Activated CD4-positive, alpha-beta T cell treated with anti-CD3 and anti-CD28 coated beads for 48 hours (primary cell): ENCODE measurements at regions not wholly inside any gene's neighbourhood (a gene's known extent, or its start where the extent isn't known, plus 50 kb on each side); places are given as distances from the start of the nearest gene placed in this dataset.

Source experiments
- DNase-seq: peaks from one replicate; pipeline ENCODE4 v3.0.0-alpha.2; 2020

DNA sequence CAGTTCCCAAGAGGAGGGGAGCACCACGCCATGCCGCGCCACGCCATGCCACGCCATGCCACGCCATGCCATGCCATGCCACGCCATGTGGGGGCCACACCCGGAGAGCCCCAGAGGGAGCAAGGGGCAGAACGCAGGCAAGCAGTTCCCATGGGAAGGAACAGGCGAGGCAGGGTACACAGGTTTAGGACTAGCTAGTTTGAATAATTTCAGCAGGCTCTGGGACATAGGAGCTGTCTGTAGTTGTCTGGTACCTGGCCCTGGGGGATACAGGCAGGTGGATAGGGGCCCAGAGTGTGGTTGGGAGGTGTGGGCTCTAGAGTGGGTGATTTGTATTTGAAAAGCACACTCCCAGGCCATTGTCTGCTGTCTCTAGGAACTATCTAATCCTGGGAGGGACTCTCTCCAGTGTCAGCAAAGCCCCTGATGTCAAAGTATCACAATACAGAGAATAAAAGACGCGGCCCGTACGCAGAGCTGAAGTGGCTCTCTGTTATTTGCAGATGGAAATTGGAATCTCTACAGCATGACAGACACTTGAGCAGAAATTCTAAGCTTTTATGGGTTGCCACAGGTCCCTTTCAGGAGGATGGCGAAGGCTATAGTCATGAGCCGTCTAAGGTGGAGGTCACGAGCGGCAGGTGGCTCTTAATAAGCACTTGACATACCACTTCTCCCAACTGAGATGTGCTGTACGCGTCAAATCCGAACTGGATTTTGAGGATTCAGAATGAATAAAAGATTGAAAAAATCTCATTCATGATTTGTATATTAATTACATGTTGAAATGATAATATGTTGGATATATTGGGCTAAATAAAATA is 220.8 kb upstream of the TNRC6C start:
- no peak for DNase-seq

DNA sequence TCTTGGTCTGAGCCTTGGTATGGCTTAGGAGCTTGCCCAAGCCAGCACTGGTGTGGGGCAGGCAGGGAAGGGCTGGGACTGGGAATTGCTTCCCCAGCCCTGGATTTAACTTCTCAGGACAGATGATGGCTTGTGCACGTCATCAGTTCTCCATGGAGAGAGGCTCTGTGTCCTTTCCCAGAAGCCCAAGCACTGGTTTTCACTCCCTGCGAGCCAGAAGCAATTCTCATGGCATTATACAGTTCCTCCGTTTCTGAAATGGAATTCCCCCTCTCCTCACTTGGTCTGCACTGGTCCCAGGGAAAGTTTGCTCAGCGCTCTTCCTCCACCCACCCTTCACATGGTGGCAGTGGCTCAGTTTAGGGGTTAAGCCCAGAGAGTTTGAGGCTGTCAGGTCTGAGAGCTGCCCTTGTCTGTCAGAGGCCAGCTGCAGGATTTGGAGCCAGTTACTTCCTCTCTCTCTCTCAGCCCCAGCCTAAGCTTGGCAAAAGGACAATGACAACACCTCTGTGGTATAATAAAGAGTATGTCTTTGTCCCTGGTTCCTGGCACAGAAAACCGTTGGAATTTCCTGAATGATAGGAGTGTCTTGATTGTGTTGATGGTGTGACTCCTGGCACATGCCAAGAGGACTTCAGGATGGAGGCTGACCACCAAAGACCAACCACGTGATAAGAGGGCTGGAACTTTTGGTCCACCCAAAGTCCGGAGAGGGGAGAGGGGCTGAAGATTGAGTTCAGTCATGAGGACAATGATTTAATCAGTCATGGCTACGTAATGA is 219.6 kb upstream of the TNRC6C start:
- DNase-seq = no peak

DNA sequence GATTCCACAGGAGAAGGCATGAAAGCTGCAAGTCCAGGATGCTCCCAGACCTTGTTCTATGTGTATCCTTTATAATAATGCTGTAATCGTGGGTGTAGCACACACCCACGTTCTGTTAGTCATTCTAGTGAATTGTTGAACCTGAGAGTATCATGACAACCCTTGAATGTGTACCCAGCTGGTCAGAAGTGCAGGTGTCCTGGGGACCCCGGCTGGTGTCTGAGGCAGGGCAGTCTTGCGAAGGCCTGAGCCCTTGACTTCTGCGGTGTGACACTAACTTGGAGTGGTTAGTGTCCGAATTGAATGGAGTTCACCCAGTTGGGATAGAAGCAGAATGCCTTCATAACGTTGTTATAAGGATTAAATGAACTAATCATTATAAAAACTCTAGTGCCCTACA is 218.0 kb upstream of the TNRC6C start:
- no peak for DNase-seq

DNA sequence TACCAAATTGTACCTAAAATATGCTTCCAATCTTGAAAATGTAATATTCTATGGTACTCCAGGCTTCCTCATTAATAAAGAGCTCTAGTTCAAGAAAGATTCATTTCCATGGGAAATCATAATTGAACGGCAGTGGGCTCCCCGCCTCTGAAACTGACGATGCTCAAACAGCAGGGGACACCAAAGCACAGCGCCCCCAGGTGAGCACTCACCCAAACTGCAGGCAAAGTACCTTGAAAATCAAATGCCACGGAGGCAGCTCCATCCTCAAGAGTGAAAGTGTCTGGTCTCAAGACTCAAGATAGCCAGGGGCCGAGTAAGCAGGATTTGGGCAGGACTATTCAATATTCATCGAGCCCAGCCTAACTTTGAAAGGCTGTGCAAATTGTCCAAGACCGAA is 217.4 kb upstream of the TNRC6C start:
- peak; percentile 56 for DNase-seq

DNA sequence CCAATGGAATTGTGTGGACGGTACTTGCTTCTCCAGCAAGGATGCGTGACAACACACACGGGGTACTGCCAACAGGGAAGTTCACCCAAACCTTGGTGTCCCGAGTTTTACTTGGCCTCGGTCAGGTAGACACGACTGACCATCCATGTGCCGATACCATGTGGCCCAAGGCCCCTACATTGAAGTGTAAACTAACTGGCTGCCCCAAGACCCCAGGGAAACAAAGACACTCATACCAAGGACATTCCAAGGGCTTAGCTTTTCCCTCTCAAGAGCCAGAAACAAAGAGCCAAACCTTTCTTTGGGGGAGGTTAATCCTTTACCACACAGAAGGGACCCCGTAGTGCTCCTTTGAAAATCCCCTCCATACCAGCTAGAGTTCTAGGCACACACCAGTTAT is 215.9 kb upstream of the TNRC6C start:
- DNase-seq = no peak

DNA sequence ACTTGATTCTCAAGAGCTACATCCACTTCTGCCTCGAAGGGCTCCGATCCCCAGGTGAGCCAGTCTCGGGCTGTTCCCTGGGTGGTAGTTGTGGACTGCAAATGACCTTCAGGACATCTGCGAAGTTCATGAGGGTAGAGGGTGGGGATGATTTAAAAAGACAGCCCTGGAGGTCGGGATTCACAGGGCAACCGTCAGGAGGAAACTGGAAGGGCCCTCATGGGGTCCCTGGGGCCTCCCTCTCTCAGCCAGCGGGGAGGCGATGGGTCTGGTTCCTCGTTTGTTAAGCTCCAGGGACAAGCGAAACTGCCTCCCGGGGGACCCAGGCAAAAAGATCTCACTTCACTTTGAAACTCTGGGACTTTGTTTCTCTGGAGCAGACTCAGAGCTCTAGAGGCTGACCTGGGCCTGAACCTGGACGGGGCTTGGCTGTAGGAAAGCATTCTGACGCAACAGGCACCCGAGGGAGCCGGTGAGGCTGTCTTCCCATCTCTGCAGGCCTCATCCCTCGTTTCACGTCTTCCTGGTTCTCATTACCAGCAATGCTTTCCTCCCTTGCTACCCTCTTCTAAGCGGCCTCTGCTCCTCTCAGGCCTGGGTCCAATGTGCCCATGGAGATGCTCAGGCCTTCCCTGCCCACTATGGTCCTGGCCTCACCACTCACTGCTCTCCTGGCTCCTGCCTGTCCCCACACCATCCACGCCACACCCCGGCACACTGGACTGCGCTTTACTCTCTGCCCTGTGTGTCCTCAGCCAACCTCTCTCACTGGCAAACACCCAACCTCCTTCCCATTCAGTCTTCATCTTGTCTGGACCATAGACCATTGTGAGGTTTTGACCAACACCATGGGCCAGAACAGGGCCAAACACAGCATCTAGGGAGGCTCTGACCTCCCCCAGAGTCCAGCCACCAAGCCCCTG is 214.2 kb upstream of the TNRC6C start:
- no peak for DNase-seq

DNA sequence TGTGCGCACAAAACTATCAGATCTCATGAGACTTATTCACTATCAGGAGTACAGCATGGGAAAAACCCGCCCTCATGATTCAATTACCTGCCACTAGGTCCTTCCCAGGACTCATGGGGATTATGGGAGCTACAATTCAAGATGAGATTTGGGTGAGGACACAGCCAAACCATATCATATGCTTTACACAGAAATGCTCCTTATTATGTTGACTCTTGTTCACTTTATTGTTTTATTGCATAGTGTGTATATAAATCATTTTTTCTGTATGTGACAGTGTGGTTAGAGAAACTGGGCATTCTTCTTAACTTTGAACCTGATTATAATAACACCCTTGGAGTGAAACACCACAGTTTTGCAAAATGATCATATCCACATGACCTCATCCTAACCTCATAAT is 212.8 kb upstream of the TNRC6C start:
- DNase-seq = no peak

DNA sequence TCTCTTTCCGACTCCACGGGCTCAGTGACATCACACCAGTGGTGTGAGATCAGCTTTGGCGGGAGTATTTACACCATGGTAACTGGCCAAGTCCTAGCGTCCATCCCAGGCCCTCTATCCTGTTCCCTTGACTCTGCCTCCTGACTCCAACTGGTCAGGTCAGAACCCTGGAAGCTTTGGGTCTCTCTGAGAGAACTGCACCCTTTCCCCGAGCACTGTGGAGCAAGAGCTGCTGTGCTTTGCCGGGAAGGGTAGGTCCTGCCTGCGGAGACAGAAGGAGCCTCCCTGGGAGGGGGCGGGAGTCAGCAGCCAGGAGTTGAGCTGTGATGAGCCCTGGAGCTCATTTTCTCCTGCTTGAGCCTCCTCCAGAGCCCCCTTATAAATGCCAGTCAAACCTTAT is 212.1 kb upstream of the TNRC6C start:
- DNase-seq = no peak

DNA sequence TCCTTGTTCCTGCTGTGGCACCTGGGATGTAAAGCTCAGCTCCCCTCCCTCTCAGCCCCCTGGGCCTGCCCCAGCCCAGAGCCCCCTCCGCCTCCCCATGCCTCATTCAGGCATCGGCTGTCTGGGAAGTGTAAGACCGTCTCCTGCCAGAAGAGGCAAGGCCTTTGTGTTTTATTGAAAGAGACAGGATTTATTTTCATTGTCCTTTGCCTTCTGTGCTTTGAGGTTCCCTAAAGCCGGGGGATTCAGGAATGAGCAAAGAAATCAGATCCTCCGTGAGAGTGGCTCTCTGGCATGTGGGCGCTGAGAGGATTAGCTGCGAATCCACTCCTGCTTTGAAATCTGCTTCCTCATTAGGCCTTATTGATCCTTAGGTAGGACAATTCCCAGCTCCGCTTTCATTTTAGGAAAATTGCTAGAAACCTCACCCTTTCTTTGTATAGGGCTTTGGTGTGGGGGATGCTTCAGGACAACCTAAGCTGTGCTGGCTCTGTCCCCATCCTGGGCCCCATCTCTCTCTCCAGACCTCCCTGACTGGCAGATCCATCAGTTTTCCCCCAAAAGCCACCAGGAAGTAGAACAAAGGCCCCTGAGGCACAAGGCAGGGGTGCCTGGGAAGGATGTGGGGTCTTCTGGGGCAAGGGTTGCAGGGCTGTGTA is 211.5 kb upstream of the TNRC6C start:
- no peak for DNase-seq

DNA sequence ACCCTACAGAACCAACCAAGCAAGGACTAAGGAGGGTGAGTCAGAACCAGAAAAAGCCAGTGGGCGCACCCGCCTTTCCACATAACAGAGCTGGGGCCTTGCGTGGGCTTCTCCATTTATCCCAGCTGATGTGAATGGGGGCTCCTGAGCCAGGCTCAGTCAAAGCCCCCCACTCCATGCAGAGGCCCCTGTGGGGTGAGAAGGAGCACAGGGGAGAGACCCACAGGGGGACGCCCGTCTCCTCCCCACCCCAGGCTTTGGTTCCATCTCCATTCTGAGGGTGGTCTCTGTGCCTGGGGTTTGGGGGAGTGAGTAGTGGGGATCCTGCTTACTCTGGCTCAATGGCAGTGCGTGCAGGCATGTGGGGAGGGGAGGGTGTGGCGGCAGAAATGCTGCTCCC is 210.1 kb upstream of the TNRC6C start:
- DNase-seq = no peak

DNA sequence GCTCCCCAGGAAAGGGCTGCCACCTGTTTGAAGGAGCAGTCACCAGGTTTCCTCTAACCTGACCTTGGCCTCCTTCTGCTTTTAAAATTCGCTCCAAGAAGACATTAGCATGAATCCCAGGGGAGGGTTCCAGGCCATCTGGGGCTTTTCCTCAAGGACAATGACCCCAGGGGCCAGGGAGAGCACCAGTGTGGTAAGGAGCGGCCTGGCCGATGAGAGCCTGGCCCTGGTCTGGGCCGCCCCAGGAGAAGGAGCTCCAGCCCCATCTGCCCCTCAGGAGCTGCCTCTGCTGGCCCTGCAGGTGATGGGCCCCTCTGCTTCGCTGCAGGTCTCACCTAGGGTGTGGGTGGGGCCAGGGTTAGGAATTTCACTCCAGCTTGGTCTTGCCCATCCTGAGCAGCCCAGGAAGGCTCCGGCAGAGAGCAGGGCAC is 209.2 kb upstream of the TNRC6C start:
- no peak for DNase-seq

DNA sequence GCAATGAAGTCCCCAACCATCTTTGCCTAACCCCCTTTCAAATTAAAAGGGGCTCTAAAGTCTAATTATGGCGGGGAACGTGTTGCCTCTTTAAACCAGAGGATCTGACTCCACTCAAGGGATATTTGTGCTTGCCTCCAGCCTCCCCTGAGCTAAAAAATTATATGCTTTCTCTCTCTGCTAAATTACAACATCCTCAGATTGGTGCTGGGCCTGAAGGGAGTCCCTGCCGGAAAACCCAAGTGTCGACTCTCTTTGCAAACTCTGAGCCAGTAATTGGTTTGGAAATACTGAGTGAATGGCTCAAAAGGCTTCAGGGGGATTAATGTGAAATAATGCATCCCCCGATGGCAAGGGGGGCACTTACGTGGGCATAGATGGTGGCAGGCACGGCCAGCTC is 208.5 kb upstream of the TNRC6C start:
- DNase-seq = no peak

DNA sequence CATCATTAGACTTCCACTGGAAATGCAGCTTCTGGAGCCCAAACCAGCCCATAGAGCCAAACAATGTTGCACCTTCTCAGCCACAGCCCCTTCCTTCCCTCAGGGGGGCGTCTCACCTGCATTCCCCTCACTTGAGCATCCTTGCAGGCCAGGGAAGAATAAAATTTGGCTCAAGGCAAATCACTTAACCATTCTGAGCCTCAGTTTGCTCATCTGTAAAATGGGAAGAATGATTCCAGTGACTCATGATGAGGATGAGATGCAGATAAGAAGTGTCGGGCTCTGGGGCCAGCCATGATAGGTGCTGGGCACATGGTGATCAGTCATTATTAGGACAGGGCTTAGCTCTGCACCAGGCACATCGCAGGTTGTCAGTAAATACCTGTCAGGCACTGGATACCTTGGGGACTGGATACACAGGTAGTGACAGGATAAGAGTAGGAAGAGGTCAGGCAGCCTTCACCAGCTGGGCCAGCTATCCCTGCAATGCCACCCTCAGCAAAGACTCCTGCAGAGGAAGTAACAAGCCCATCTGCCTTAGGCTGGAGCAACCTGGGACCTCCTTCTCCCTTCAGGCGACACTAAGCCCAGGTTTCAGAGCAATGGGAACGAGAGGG is 208.0 kb upstream of the TNRC6C start:
- no peak for DNase-seq

DNA sequence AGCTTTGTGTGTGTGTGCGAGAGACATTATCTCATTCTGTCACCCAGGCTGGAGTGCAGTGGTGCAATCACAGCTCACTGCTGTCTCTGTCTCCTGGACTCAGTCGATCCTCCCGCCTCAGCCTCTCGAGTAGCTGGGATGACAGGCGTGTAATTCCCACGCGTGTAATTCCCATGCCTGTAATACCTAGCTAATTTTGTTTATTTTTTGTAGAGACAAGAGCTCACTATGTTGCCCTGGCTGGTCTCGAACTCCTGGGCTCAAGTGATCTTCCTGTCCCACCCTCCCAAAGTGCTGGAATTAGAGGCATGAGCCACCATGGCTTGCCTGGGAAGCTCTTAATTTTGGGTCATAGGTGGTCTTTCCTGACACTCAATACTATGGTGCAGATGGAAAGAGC is 205.3 kb upstream of the TNRC6C start:
- DNase-seq = no peak

DNA sequence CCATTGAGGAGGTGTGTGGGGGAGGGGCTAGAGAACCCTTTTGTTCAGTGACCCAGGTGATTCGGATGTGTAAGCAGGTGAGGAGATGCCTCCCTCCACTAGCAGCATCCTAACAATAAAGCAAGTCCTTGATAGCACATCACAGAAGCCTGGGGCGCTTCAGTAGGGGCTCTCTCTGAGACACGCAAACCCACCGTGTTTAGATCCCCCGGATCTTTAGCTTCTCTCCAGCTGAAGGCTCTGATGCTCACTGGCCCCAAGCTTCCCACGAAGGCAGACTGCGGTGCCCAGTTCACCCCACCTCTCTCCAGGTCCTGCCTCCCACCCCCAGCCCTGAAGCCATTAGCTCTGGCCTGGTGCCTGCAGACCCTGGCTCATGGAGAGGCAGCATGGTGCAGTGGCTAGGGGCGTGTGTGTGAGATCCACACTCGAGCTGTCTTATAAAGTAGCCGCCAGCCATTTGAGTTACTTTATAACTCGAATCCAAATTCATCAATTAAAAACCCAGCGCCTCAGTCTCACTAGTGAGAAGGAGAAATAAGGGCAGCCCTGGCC is 204.7 kb upstream of the TNRC6C start:
- no peak for DNase-seq

DNA sequence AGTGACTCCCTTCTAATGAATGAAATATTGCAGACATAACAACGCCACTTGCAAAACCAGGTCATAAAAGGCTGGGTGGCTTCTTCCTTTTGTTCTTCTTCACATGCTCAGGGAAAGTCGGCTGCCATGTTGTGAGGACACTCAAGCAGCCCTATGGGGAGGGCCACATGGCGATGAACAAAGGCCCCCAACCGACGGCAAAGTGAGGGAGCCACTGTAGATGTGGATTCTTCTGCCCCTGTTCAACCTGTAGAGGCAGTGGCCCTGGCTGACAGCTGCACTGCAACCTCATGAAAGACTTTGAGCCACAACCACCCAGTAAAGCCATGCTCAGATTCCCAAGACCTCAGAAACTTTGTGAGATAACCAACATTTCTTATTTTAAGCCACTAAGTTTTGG is 203.5 kb upstream of the TNRC6C start:
- no peak for DNase-seq

DNA sequence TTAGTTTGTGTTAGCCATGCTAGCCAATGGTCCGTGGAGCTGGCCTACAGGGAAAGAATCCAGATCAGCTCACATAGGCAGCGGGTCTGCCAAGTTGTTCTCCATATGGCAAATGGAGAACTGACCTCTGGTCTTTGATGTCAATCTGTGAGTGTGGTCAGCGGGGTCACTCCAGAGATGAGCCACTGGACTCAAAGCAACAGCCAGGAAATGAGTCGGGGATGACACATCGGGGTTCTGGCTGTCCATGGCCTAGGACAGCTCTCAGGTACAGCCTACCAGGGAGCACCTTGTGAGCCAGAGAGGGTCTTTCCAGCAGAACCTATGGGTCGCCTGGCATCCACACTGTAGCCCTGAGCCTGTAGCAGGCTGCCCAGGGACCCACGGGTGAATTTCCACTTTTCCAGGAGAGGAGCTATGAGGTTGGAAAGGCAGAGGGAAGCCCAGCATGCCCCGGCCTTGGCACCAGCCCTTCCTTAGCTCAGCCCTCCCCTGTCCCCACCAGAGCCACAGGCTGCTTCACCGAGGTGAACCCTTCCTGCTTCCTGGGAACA is 203.0 kb upstream of the TNRC6C start:
- no peak for DNase-seq

DNA sequence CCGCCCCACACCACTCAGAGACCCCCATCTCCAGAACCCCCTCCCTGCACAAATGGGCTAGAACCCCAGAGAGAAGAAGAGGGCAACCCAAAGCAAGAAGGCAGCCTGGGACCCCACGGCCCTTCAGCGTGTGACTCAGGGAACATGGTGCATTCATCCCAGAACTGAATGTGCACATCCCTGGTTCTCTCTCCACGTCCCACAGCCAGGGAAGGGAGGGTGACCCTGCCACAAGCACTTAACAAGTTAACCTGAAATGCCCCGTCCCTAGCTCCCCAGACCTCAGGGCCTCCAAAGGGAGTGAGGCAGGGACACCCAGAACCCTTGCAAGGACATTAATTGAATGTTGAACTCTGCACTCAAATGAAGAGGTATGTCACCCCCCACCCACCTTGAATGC is 202.5 kb upstream of the TNRC6C start:
- DNase-seq = no peak

DNA sequence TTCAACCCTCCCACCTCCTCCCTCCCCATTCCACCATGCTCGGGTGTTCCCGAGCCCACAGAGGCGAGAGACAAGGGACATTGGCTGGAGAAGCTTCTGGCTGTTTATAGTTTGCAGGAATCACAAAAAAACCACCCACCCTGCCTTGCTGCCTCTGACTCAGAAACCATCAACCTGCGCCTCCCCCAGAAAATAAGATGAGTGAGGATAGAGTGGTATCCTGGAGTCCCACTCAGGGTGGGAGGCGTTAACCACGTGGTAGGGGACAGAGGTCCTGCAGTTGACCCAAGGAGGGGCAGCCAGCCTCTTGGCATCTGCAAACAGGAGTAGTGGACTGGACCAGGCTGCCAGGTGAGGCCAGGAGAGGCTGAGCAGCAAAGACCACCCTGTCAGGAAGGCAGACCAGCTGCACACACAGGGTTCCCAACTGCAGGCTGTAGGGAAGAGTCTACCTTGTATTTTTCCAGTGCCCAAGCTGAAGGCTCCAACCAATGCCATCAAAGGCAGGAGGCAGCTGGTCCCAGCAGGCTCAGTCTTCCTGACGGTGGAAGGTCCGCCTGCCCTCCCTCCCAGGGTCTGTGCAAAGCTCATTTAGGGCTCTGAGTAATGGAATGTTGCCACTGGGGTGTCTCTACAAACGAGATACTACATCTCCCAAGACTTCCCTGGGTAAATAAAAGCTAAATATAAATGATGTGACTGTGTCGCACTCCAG is 201.5 kb upstream of the TNRC6C start:
- DNase-seq = no peak

DNA sequence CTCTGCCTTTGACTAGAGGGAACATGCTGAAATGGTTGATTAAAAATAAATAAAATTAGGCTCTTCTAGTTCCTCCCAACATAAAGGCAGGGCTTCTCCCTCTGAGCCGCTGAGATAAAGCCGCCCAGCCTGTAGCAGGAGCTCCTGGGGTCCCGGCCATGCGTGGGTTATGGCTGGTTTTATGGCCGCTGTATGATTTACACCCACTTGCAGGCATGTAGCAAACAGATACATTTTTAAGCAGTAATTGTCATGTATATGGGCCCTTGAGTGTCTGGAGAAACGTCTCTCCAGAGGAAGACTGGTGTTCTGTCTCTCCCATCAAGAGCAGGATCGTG is 201.0 kb upstream of the TNRC6C start:
- DNase-seq = no peak

DNA sequence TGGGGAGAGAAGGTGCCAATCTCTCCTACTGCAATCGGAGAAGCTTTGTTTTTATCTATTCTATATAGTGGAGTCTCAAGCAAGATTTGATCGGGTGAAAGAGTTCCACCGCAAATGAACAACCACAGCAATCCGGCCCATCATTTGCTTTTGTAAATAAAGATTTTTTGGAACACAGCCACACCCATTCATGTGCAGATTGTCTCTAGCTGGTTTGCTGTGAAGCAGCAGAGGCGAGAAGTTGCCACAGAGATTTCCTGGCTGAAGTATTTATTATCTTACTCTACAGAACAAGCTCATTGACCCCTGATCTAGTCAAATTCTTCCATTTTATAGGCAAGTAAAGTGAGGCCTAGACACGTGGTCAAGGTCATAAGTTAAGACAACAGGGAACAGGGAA is 195.5 kb upstream of the TNRC6C start:
- no peak for DNase-seq
